ENCODE measurements at regions not wholly inside any gene's neighbourhood (a gene's known extent, or its start where the extent isn't known, plus 50 kb on each side); places are given as distances from the start of the nearest gene placed in this dataset.
"Not testable (repeated sequence)": the region's sequence is repeated elsewhere in the genome, so short reads cannot be mapped to it uniquely, and the experiment has no call there.

- Mint-ChIP-seq H3K4me1 (ENCODE audit: low read depth in 2 of 2) (no peaks in the 10 kb centered on the region), H3K4me3 (no peak overlapping the region), H3K27me3 (peaks cover 30 to 44% of the 10 kb centered on the region in 2 donors), H3K9me3 (no peaks in the 10 kb centered on the region), H3K36me3 (ENCODE audit: insufficient read depth) (no peaks in the 10 kb centered on the region), H3K27ac (no peak overlapping the region)
- peak in 2 of 3 experiments; percentile 3 to 5 for DNase-seq
- ATAC-seq (replicated peaks): peak; percentile 41
Observed at GRCh38 chr18:22703883-22704585, 229.1 kb upstream of the RBBP8 start.

- H3K36me3 Mint-ChIP-seq (ENCODE audit: insufficient read depth): no peaks in the 10 kb centered on the region
- no peaks in the 10 kb centered on the region for H3K4me1 Mint-ChIP-seq (ENCODE audit: low read depth in 2 of 2)
- H3K27me3 Mint-ChIP-seq: peaks cover 29 to 43% of the 10 kb centered on the region in 2 donors
- H3K9me3 Mint-ChIP-seq: no peaks in the 10 kb centered on the region
- DNase-seq (no peak), ATAC-seq (replicated peaks) (no peak)
- H3K4me3 Mint-ChIP-seq: no peak overlapping the region
- no peak overlapping the region for H3K27ac Mint-ChIP-seq
Observed at GRCh38 chr18:22704586-22704918, 228.6 kb upstream of the RBBP8 start.

- no peak for DNase-seq
- H3K36me3 Mint-ChIP-seq (ENCODE audit: insufficient read depth): no peaks in the 10 kb centered on the region
- H3K4me3 Mint-ChIP-seq: no peak overlapping the region
- H3K27me3 Mint-ChIP-seq: peaks cover 21 to 35% of the 10 kb centered on the region in 2 donors
- ATAC-seq (replicated peaks): no peak
- no peak overlapping the region for H3K27ac Mint-ChIP-seq
- no peaks in the 10 kb centered on the region for H3K9me3 Mint-ChIP-seq
- no peaks in the 10 kb centered on the region for H3K4me1 Mint-ChIP-seq (ENCODE audit: low read depth in 2 of 2)
Observed at GRCh38 chr18:22705328-22705727, 227.8 kb upstream of the RBBP8 start.

GRCh38 chr18:22706025-22706424, 227.1 kb upstream of the RBBP8 start:
- H3K9me3 Mint-ChIP-seq; DNase-seq; ATAC-seq (replicated peaks); H3K4me3 Mint-ChIP-seq; H3K36me3 Mint-ChIP-seq (ENCODE audit: insufficient read depth); H3K27ac Mint-ChIP-seq; H3K4me1 Mint-ChIP-seq (ENCODE audit: low read depth in 2 of 2): not testable (repeated sequence)
- H3K27me3 Mint-ChIP-seq: peaks cover 21 to 33% of the 10 kb centered on the region in 2 donors

- Mint-ChIP-seq H3K4me3 (no peak overlapping the region), H3K9me3 (no peaks in the 10 kb centered on the region), H3K27ac (no peak overlapping the region), H3K27me3 (peaks cover 5 to 8% of the 10 kb centered on the region in 2 donors), H3K36me3 (ENCODE audit: insufficient read depth) (no peaks in the 10 kb centered on the region), H3K4me1 (ENCODE audit: low read depth in 2 of 2) (no peaks in the 10 kb centered on the region)
- DNase-seq (no peak), ATAC-seq (replicated peaks) (no peak)
Observed at GRCh38 chr18:22709288-22710060, 223.7 kb upstream of the RBBP8 start.

GRCh38 chr18:22710673-22711191, 222.4 kb upstream of the RBBP8 start:
- Mint-ChIP-seq H3K27me3 (peaks cover 5% of the 10 kb centered on the region in 2 donors), H3K36me3 (ENCODE audit: insufficient read depth) (no peaks in the 10 kb centered on the region), H3K4me1 (ENCODE audit: low read depth in 2 of 2) (no peaks in the 10 kb centered on the region), H3K4me3 (no peak overlapping the region), H3K9me3 (no peaks in the 10 kb centered on the region), H3K27ac (no peak overlapping the region)
- ATAC-seq (replicated peaks) (no peak), DNase-seq (no peak)

GRCh38 chr18:22711192-22711685, 221.9 kb upstream of the RBBP8 start:
- DNase-seq: no peak
- ATAC-seq (replicated peaks): no peak
- peaks cover under 1 to 5% of the 10 kb centered on the region in 2 donors for H3K27me3 Mint-ChIP-seq
- H3K4me1 Mint-ChIP-seq (ENCODE audit: low read depth in 2 of 2): no peaks in the 10 kb centered on the region
- no peak overlapping the region for H3K4me3 Mint-ChIP-seq
- H3K27ac Mint-ChIP-seq: no peak overlapping the region
- no peaks in the 10 kb centered on the region for H3K9me3 Mint-ChIP-seq
- H3K36me3 Mint-ChIP-seq (ENCODE audit: insufficient read depth): no peaks in the 10 kb centered on the region

GRCh38 chr18:22713511-22713910, 219.6 kb upstream of the RBBP8 start:
- Mint-ChIP-seq H3K27me3 (peaks cover 0 to 9% of the 10 kb centered on the region in 2 donors), H3K9me3 (no peaks in the 10 kb centered on the region), H3K36me3 (ENCODE audit: insufficient read depth) (no peaks in the 10 kb centered on the region), H3K4me1 (ENCODE audit: low read depth in 2 of 2) (no peaks in the 10 kb centered on the region), H3K27ac (no peak overlapping the region), H3K4me3 (no peak overlapping the region)
- ATAC-seq (replicated peaks) (no peak), DNase-seq (no peak)

GRCh38 chr18:22717536-22717935, 215.6 kb upstream of the RBBP8 start:
- H3K9me3 Mint-ChIP-seq; H3K27me3 Mint-ChIP-seq; H3K27ac Mint-ChIP-seq; H3K36me3 Mint-ChIP-seq (ENCODE audit: insufficient read depth); H3K4me3 Mint-ChIP-seq; DNase-seq; H3K4me1 Mint-ChIP-seq (ENCODE audit: low read depth in 2 of 2); ATAC-seq (replicated peaks): not testable (repeated sequence)

- DNase-seq (no peak), ATAC-seq (replicated peaks) (no peak)
- no peaks in the 10 kb centered on the region for H3K9me3 Mint-ChIP-seq
- no peaks in the 10 kb centered on the region for H3K36me3 Mint-ChIP-seq (ENCODE audit: insufficient read depth)
- H3K27ac Mint-ChIP-seq: no peak overlapping the region
- peaks cover 10% of the 10 kb centered on the region in 2 donors for H3K27me3 Mint-ChIP-seq
- no peak overlapping the region for H3K4me3 Mint-ChIP-seq
- no peaks in the 10 kb centered on the region for H3K4me1 Mint-ChIP-seq (ENCODE audit: low read depth in 2 of 2)
Observed at GRCh38 chr18:22723221-22723620, 209.9 kb upstream of the RBBP8 start.

GRCh38 chr18:22723773-22724172, 209.4 kb upstream of the RBBP8 start:
- no peak overlapping the region for H3K27ac Mint-ChIP-seq
- H3K4me1 Mint-ChIP-seq (ENCODE audit: low read depth in 2 of 2): no peaks in the 10 kb centered on the region
- H3K36me3 Mint-ChIP-seq (ENCODE audit: insufficient read depth): no peaks in the 10 kb centered on the region
- no peak for ATAC-seq (replicated peaks)
- DNase-seq: no peak
- no peak overlapping the region for H3K4me3 Mint-ChIP-seq
- peaks cover 10 to 16% of the 10 kb centered on the region in 2 donors for H3K27me3 Mint-ChIP-seq
- no peaks in the 10 kb centered on the region for H3K9me3 Mint-ChIP-seq

- ATAC-seq (replicated peaks): no peak
- Mint-ChIP-seq H3K9me3 (no peaks in the 10 kb centered on the region), H3K4me3 (no peak overlapping the region), H3K4me1 (ENCODE audit: low read depth in 2 of 2) (no peaks in the 10 kb centered on the region), H3K36me3 (ENCODE audit: insufficient read depth) (no peaks in the 10 kb centered on the region), H3K27ac (no peak overlapping the region), H3K27me3 (peaks cover 12 to 16% of the 10 kb centered on the region in 2 donors)
- no peak for DNase-seq
Observed at GRCh38 chr18:22726469-22726868, 206.7 kb upstream of the RBBP8 start.

- Mint-ChIP-seq H3K4me1 (ENCODE audit: low read depth in 2 of 2) (no peaks in the 10 kb centered on the region), H3K27ac (no peak overlapping the region), H3K36me3 (ENCODE audit: insufficient read depth) (no peaks in the 10 kb centered on the region), H3K9me3 (no peaks in the 10 kb centered on the region), H3K4me3 (no peak overlapping the region), H3K27me3 (peaks cover 16 to 20% of the 10 kb centered on the region in 2 donors)
- ATAC-seq (replicated peaks) (no peak), DNase-seq (no peak)
Observed at GRCh38 chr18:22728016-22728415, 205.1 kb upstream of the RBBP8 start.

Data from effector memory CD8-positive, alpha-beta T cell (primary cell).